ENCODE measurements at regions not wholly inside any gene's neighbourhood (a gene's known extent, or its start where the extent isn't known, plus 50 kb on each side); places are given as distances from the start of the nearest gene placed in this dataset.

GRCh38 chr20:60467078-60467477 is 508.9 kb downstream of the CDH26 start:
- no peaks in the 10 kb centered on the region for H3K9me2 ChIP-seq
- H3K4me3 ChIP-seq (ENCODE audit: low read depth in 2 of 2, low read length in 1 of 2), result no peak overlapping the region
- POLR2A ChIA-PET, result no interaction called here
- DNase-seq, result no peak
- H3K27ac ChIP-seq (ENCODE audit: low read depth in 2 of 2, low read length in 1 of 2), result no peak overlapping the region
- no peaks in the 10 kb centered on the region for H3K9me3 ChIP-seq
- no peak overlapping the region for H3K9ac ChIP-seq
- H3K27me3 ChIP-seq (ENCODE audit: insufficient read depth), result no peaks in the 10 kb centered on the region
- no peak overlapping the region for H2AFZ ChIP-seq (ENCODE audit: low read depth)
- no peaks in the 10 kb centered on the region for H3K79me2 ChIP-seq (ENCODE audit: insufficient read depth)
- H3F3A ChIP-seq (replicated peaks; ENCODE audit: insufficient read depth), result no peaks in the 10 kb centered on the region
- 27% methylated on average over 2 of the region's 2 CpGs for WGBS (ENCODE audit: low lambda C conversion rate)
- TF ChIP-seq, protein P1, sequence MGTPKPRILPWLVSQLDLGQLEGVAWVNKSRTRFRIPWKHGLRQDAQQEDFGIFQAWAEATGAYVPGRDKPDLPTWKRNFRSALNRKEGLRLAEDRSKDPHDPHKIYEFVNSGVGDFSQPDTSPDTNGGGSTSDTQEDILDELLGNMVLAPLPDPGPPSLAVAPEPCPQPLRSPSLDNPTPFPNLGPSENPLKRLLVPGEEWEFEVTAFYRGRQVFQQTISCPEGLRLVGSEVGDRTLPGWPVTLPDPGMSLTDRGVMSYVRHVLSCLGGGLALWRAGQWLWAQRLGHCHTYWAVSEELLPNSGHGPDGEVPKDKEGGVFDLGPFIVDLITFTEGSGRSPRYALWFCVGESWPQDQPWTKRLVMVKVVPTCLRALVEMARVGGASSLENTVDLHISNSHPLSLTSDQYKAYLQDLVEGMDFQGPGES (IDR thresholded peaks at IDR 0.05; ENCODE audit: low read depth, low read length), result no peak
- TF ChIP-seq GABPA (IDR thresholded peaks at IDR 0.05; ENCODE audit: low read depth), result no peak
- TF ChIP-seq, protein P2, sequence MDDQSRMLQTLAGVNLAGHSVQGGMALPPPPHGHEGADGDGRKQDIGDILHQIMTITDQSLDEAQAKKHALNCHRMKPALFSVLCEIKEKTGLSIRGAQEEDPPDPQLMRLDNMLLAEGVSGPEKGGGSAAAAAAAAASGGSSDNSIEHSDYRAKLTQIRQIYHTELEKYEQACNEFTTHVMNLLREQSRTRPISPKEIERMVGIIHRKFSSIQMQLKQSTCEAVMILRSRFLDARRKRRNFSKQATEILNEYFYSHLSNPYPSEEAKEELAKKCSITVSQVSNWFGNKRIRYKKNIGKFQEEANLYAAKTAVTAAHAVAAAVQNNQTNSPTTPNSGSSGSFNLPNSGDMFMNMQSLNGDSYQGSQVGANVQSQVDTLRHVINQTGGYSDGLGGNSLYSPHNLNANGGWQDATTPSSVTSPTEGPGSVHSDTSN (IDR thresholded peaks at IDR 0.05), result no peak
- TF ChIP-seq FOXM1 (IDR thresholded peaks at IDR 0.05; ENCODE audit: low read depth), result no peak
- no peak for TF ChIP-seq ZBTB33 (IDR thresholded peaks at IDR 0.05; ENCODE audit: borderline replicate concordance, low read depth)
- no peaks in the 10 kb centered on the region for H3K4me1 ChIP-seq (ENCODE audit: control insufficient read depth in 1 of 2, insufficient read depth in 2 of 2, low read depth in 1 of 2, low read length in 1 of 2)
- no peaks in the 10 kb centered on the region for H3K36me3 ChIP-seq (replicated peaks in 1 of 2; ENCODE audit: control insufficient read depth in 1 of 2, insufficient read depth in 2 of 2, low read length in 1 of 2)
- H4K20me1 ChIP-seq (ENCODE audit: insufficient read depth), result no peaks in the 10 kb centered on the region
- CTCF ChIA-PET, result no interaction called here
- no peak overlapping the region for H3K4me2 ChIP-seq

DNA sequence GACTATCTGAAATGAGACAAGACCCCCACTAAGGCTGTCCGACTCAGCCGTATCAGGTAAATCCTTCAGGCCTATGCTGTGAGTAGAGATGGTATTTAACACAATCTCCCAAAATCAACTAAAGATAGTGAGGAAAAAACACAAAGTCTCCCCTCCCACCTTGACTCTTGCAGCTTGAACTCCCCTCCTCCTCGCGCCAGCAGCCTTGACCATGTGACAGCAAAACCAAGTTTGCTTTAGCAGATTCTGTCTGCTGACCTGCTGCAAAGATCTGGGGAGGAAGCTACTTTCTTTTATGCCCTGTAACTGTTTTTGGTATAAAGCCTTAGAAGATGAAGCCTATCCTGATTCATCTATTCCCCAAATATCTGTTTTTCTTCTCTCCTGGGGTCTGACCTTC is 509.5 kb downstream of the CDH26 start:
- Histone ChIP-seq H3K36me3 (replicated peaks in 1 of 2; ENCODE audit: control insufficient read depth in 1 of 2, insufficient read depth in 2 of 2, low read length in 1 of 2) (no peaks in the 10 kb centered on the region), H3K4me3 (ENCODE audit: low read depth in 2 of 2, low read length in 1 of 2) (no peak overlapping the region), H3K4me1 (ENCODE audit: control insufficient read depth in 1 of 2, insufficient read depth in 2 of 2, low read depth in 1 of 2, low read length in 1 of 2) (no peaks in the 10 kb centered on the region), H3F3A (replicated peaks; ENCODE audit: insufficient read depth) (no peaks in the 10 kb centered on the region), H3K9me2 (no peaks in the 10 kb centered on the region), H3K4me2 (no peak overlapping the region), H2AFZ (ENCODE audit: low read depth) (no peak overlapping the region), H4K20me1 (ENCODE audit: insufficient read depth) (no peaks in the 10 kb centered on the region), H3K79me2 (ENCODE audit: insufficient read depth) (no peaks in the 10 kb centered on the region), H3K27me3 (ENCODE audit: insufficient read depth) (no peaks in the 10 kb centered on the region), H3K27ac (ENCODE audit: low read depth in 2 of 2, low read length in 1 of 2) (no peak overlapping the region), H3K9ac (no peak overlapping the region), H3K9me3 (no peaks in the 10 kb centered on the region)
- TF ChIP-seq GATA2 (CRISPR knock-in tag; IDR thresholded peaks at IDR 0.05) (no peak), RXRA (IDR thresholded peaks at IDR 0.05; ENCODE audit: borderline replicate concordance, low read depth) (no peak), POLR2AphosphoS5 (IDR thresholded peaks at IDR 0.05; ENCODE audit: low read depth, low read length) (no peak), GABPA (IDR thresholded peaks at IDR 0.05; ENCODE audit: low read depth) (no peak), EZH2phosphoT487 (IDR thresholded peaks at IDR 0.05; ENCODE audit: borderline replicate concordance, low read depth) (no peak), NFIC (IDR thresholded peaks at IDR 0.05; ENCODE audit: borderline replicate concordance) (no peak), TAF1 (IDR thresholded peaks at IDR 0.05; ENCODE audit: borderline replicate concordance, low read depth, low read length) (no peak)
- TF ChIP-seq, protein P2 (IDR thresholded peaks at IDR 0.05), result no peak
- DNase-seq, result no peak
- ChIA-PET POLR2A (no interaction called here), CTCF (interaction anchor here (2.6 kb wide), 1 partner anchor 257 kb away, joined by 9 read pairs; no protein-coding TSS in a partner anchor)
- 56% methylated on average over 4 of the region's 4 CpGs for WGBS (ENCODE audit: low lambda C conversion rate)

All from SK-N-SH (cell line).